AG09309 (cell line): ENCODE measurements at regions not wholly inside any gene's neighbourhood (a gene's known extent, or its start where the extent isn't known, plus 50 kb on each side); places are given as distances from the start of the nearest gene placed in this dataset.

Experiments
- DNase-seq: peaks from one replicate; pipeline ENCODE4 v3.0.0-alpha.2; 2010; ENCODE audit warnings: low read depth
- H3K4me3 ChIP-seq: 2 replicates; pipeline ENCODE4 v1.5.1; 2011; ENCODE audit warnings: mild to moderate bottlenecking, low read depth, low read length, moderate library complexity; ENCODE audit not compliant: control insufficient read depth
- CTCF ChIP-seq: IDR thresholded peaks from 2 replicates; pipeline ENCODE4 v1.5.1; 2011; ENCODE audit warnings: mild to moderate bottlenecking, low read depth, low read length, inconsistent platforms; ENCODE audit not compliant: insufficient read depth, control insufficient read depth; ENCODE audit errors: missing control alignments

GRCh38 chr10:130932326-130933007 lies 379.1 kb downstream of the TCERG1L start:
- no peak overlapping the region for H3K4me3 ChIP-seq
- no peak for TF ChIP-seq CTCF
- no peak for DNase-seq

GRCh38 chr10:130933008-130933390 lies 378.5 kb downstream of the TCERG1L start:
- H3K4me3 ChIP-seq, result no peak overlapping the region
- DNase-seq, result no peak
- TF ChIP-seq CTCF, result no peak

- H3K4me3 ChIP-seq, result no peak overlapping the region
- no peak for TF ChIP-seq CTCF
- no peak for DNase-seq
These were observed 377.0 kb downstream of the TCERG1L start for GRCh38 chr10:130934293-130935127.

GRCh38 chr10:130935128-130935439 lies 376.4 kb downstream of the TCERG1L start:
- DNase-seq, result no peak
- H3K4me3 ChIP-seq, result no peak overlapping the region
- TF ChIP-seq CTCF, result no peak

GRCh38 chr10:130935897-130936550 lies 375.5 kb downstream of the TCERG1L start:
- no peak for DNase-seq
- TF ChIP-seq CTCF, result no peak
- H3K4me3 ChIP-seq, result no peak overlapping the region

- no peak overlapping the region for H3K4me3 ChIP-seq
- no peak for DNase-seq
- TF ChIP-seq CTCF, result no peak
These were observed 374.7 kb downstream of the TCERG1L start for GRCh38 chr10:130936851-130937250.
